Testis (tissue), 2 donors: ENCODE measurements at regions not wholly inside any gene's neighbourhood (a gene's known extent, or its start where the extent isn't known, plus 50 kb on each side); places are given as distances from the start of the nearest gene placed in this dataset.

Source experiments
- POLR2A ChIP-seq: fragments of 450-650 bp; IDR thresholded peaks from one replicate; pipeline ENCODE4 v1.6.1; 2017; ENCODE audit warnings: antibody characterized with exemption, mild to moderate bottlenecking, moderate library complexity
- TF ChIP-seq, protein P1 (sequence below), 3 experiments: fragments of 450-650 bp in 2 of 3; fragments of 200-600 bp in 1 of 3; sonication (generic) in 1 of 3; IDR thresholded peaks; one replicate each; pipeline ENCODE4 v1.5.1; 2016 to 2019; ENCODE audit warnings: antibody characterized with exemption in 3 of 3, mild to moderate bottlenecking in 2 of 3, moderate library complexity in 1 of 3

DNA sequence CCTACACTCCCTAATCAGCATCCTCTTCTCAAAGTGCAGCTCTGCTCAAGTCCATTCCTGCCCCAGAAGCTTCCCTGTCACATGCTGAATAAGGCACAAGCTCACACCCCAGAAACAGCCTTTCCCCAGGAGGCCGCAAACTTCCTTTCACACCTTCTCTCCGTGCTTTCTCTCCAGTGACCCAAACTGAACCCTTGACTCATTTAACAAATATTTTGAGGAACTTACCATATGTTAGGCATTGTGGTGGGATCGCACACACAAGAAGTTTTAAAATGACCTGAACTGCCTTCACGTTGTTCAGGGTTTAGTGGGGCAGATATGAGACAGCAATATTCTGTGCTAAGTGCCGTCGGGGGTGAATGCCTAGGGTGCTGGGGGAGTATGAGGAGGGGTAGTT is 161.3 kb downstream of the INSIG2 start:
- TF ChIP-seq, protein P1, sequence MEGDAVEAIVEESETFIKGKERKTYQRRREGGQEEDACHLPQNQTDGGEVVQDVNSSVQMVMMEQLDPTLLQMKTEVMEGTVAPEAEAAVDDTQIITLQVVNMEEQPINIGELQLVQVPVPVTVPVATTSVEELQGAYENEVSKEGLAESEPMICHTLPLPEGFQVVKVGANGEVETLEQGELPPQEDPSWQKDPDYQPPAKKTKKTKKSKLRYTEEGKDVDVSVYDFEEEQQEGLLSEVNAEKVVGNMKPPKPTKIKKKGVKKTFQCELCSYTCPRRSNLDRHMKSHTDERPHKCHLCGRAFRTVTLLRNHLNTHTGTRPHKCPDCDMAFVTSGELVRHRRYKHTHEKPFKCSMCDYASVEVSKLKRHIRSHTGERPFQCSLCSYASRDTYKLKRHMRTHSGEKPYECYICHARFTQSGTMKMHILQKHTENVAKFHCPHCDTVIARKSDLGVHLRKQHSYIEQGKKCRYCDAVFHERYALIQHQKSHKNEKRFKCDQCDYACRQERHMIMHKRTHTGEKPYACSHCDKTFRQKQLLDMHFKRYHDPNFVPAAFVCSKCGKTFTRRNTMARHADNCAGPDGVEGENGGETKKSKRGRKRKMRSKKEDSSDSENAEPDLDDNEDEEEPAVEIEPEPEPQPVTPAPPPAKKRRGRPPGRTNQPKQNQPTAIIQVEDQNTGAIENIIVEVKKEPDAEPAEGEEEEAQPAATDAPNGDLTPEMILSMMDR (IDR thresholded peaks at IDR 0.05), result no peak
- no peak for TF ChIP-seq POLR2A
